GM12878 (cell line): ENCODE measurements at regions not wholly inside any gene's neighbourhood (a gene's known extent, or its start where the extent isn't known, plus 50 kb on each side); places are given as distances from the start of the nearest gene placed in this dataset.
A peak's percentile ranks its signal among the peaks of the same experiment; 100 is the strongest.

Experiments
- ATF2 ChIP-seq: IDR thresholded peaks from 2 replicates; pipeline ENCODE4 v1.6.1; 2012; ENCODE audit warnings: low read length, inconsistent platforms
- CEBPB ChIP-seq, 2 experiments: fragments of 150-350 bp in 1 of 2; IDR thresholded peaks; 2 replicates each; pipeline ENCODE4 v1.6.1; 2012 to 2014; ENCODE audit warnings: low read depth in 2 of 2, low read length in 2 of 2, borderline replicate concordance in 1 of 2, inconsistent platforms in 1 of 2
- DPF2 ChIP-seq: fragments of 450-650 bp; IDR thresholded peaks from 2 replicates; pipeline ENCODE4 v1.6.1; 2017; ENCODE audit warnings: mild to moderate bottlenecking
- E2F4 ChIP-seq: IDR thresholded peaks from 2 replicates; pipeline ENCODE4 v1.6.1; 2012; ENCODE audit warnings: low read depth, low read length, improper control_type of control experiment
- HDAC2 ChIP-seq: fragments of 200-600 bp; sonication (generic); IDR thresholded peaks from 2 replicates; pipeline ENCODE4 v1.6.1; 2017
- HDGF ChIP-seq: fragments of 450-650 bp; IDR thresholded peaks from 2 replicates; pipeline ENCODE4 v1.6.1; 2016; ENCODE audit warnings: antibody characterized with exemption
- JUND ChIP-seq: IDR thresholded peaks from 2 replicates; pipeline ENCODE4 v1.6.1; 2012; ENCODE audit warnings: low read depth, mild to moderate bottlenecking, low read length, improper control_type of control experiment, moderate library complexity
- KDM1A ChIP-seq: fragments of 200-600 bp; sonication (generic); IDR thresholded peaks from 2 replicates; pipeline ENCODE4 v1.6.1; 2016; ENCODE audit warnings: borderline replicate concordance
- LARP7 ChIP-seq: fragments of 450-650 bp; IDR thresholded peaks from 2 replicates; pipeline ENCODE4 v1.6.1; 2017; ENCODE audit warnings: mild to moderate bottlenecking
- MYC ChIP-seq: IDR thresholded peaks from 2 replicates; pipeline ENCODE4 v1.6.1; 2011; ENCODE audit warnings: mild to moderate bottlenecking, low read length, moderate library complexity, inconsistent platforms; ENCODE audit not compliant: insufficient read depth, insufficient replicate concordance, insufficient read length, severe bottlenecking
- NBN ChIP-seq: fragments of 450-650 bp; IDR thresholded peaks from 2 replicates; pipeline ENCODE4 v1.6.1; 2016
- SMAD1 ChIP-seq: fragments of 450-650 bp; IDR thresholded peaks from 2 replicates; pipeline ENCODE4 v1.6.1; 2018; ENCODE audit warnings: mild to moderate bottlenecking, low read depth; ENCODE audit not compliant: partially characterized antibody
- SPI1 ChIP-seq: IDR thresholded peaks from 2 replicates; pipeline ENCODE4 v1.6.1; 2011; ENCODE audit warnings: low read depth, mild to moderate bottlenecking, low read length, moderate library complexity, borderline replicate concordance; ENCODE audit not compliant: insufficient read depth
- STAT3 ChIP-seq: IDR thresholded peaks from 2 replicates; pipeline ENCODE4 v1.6.1; 2011; ENCODE audit warnings: low read depth, low read length, improper control_type of control experiment
- TAF1 ChIP-seq: IDR thresholded peaks from 2 replicates; pipeline ENCODE4 v1.6.1; 2011; ENCODE audit warnings: mild to moderate bottlenecking, low read depth, low read length, borderline replicate concordance
- ZNF207 ChIP-seq: fragments of 450-650 bp; IDR thresholded peaks from 2 replicates; pipeline ENCODE4 v1.6.1; 2014; ENCODE audit warnings: antibody characterized with exemption, mild to moderate bottlenecking, borderline replicate concordance
- ZNF592 ChIP-seq: fragments of 450-650 bp; IDR thresholded peaks from 2 replicates; pipeline ENCODE4 v1.6.1; 2017; ENCODE audit warnings: mild to moderate bottlenecking, moderate library complexity
- ZNF687 ChIP-seq: fragments of 450-650 bp; IDR thresholded peaks from 2 replicates; pipeline ENCODE4 v1.6.1; 2017; ENCODE audit warnings: mild to moderate bottlenecking, moderate library complexity

GRCh38 chrX:88072339-88073030, 554.9 kb downstream of the KLHL4 start (continued):
- TF ChIP-seq ZNF592: no peak
- no peak for TF ChIP-seq HDGF
- no peak for TF ChIP-seq JUND
- TF ChIP-seq LARP7: no peak
- no peak for TF ChIP-seq ZNF207
- TF ChIP-seq TAF1: no peak
- no peak for TF ChIP-seq HDAC2
- no peak for TF ChIP-seq NBN
- no peak for TF ChIP-seq KDM1A
- no peak for TF ChIP-seq E2F4
- TF ChIP-seq ATF2: no peak
- no peak for TF ChIP-seq ZNF687
- no peak for TF ChIP-seq CEBPB (IDR thresholded peaks at IDR 0.05; ENCODE audit: borderline replicate concordance in 1 of 2, low read depth in 2 of 2, low read length in 2 of 2)
- TF ChIP-seq SMAD1: no peak
- no peak for TF ChIP-seq MYC
- no peak for TF ChIP-seq STAT3
- TF ChIP-seq SPI1: peak; percentile 46; the same call in 1 of the 2 replicates
- TF ChIP-seq DPF2: 0 out of 2 replicates have a peak, but pooled peaks have one; percentile 17
- TF ChIP-seq, all 136 proteins: peak for 6
